H1 (cell line): ENCODE measurements at regions not wholly inside any gene's neighbourhood (a gene's known extent, or its start where the extent isn't known, plus 50 kb on each side); places are given as distances from the start of the nearest gene placed in this dataset.

Experiments used
- CTCF ChIA-PET: fragments of 300-600 bp; sonication (Branson Sonifier 250); formaldehyde crosslinking; loops from one replicate; lab custom pipeline; 2021; ENCODE audit not compliant: partially characterized antibody; lab: Charles Lee
- POLR2A ChIA-PET: fragments of 300-600 bp; sonication (Branson Sonifier 250); formaldehyde crosslinking; loops from one replicate; lab custom pipeline; 2021; ENCODE audit warnings: inconsistent platforms; ENCODE audit not compliant: partially characterized antibody; lab: Charles Lee
- DNase-seq, 2 experiments: peaks; one replicate each; pipeline versions ENCODE4 v3.0.0 to v3.0.0-alpha.2; 2010 to 2022; ENCODE audit warnings: low spot score in 2 of 2, low read depth in 1 of 2, mixed read lengths in 1 of 2
- FAIRE-seq: peaks from 2 replicates; lab custom pipeline; 2011; peaks lifted over from hg19 to GRCh38; lab: Jason Lieb, UNC
- H2AFZ ChIP-seq: 2 replicates; pipeline ENCODE4 v1.8.1; 2012; ENCODE audit warnings: low read length, inconsistent platforms
- H2AK5ac ChIP-seq: 2 replicates; pipeline ENCODE4 v1.6.1; 2013; ENCODE audit warnings: low read depth, low read length
- H2BK120ac ChIP-seq: replicated peaks from 2 replicates; pipeline ENCODE3; 2013; ENCODE audit warnings: low read depth, low read length, inconsistent platforms
- H2BK12ac ChIP-seq: 2 replicates; pipeline ENCODE4 v1.6.1; 2013; ENCODE audit warnings: low read depth, low read length
- H2BK15ac ChIP-seq: 2 replicates; pipeline ENCODE4 v1.6.1; 2013; ENCODE audit warnings: low read length
- H2BK20ac ChIP-seq: 2 replicates; pipeline ENCODE4 v1.6.1; 2013; ENCODE audit warnings: low read length
- H2BK5ac ChIP-seq: 2 replicates; pipeline ENCODE4 v1.6.1; 2013; ENCODE audit warnings: low read depth, low read length
- H3K14ac ChIP-seq: 2 replicates; pipeline ENCODE4 v1.6.1; 2013; ENCODE audit warnings: inconsistent platforms; ENCODE audit not compliant: insufficient read length
- H3K18ac ChIP-seq: 2 replicates; pipeline ENCODE4 v1.6.1; 2013; ENCODE audit warnings: low read length; ENCODE audit errors: extremely low read depth
- H3K23ac ChIP-seq: 2 replicates; pipeline ENCODE4 v1.6.1; 2013; ENCODE audit warnings: inconsistent platforms; ENCODE audit not compliant: insufficient read length
- H3K23me2 ChIP-seq: 2 replicates; pipeline ENCODE4 v1.6.1; 2013; ENCODE audit warnings: low read depth, low read length
- H3K27ac ChIP-seq: 2 replicates; pipeline ENCODE4 v1.6.1; 2011; ENCODE audit warnings: low read depth, low read length, inconsistent platforms
- H3K27me3 ChIP-seq, 4 experiments: replicated peaks in 1 of 4; 1 replicate in 1 of 4; 2 replicates in 3 of 4; pipeline versions ENCODE4 v1.6.1 to v1.8.1; 2011 to 2013; ENCODE audit warnings: low read length in 3 of 4, mild to moderate bottlenecking in 3 of 4, inconsistent platforms in 2 of 4, mixed read lengths in 2 of 4, moderate library complexity in 1 of 4; ENCODE audit not compliant: control insufficient read depth in 3 of 4, insufficient read depth in 3 of 4; ENCODE audit errors: extremely low read depth in 1 of 4
- H3K36me3 ChIP-seq, 4 experiments: 2 replicates each; pipeline versions ENCODE4 v1.6.1 to v1.8.1; 2011 to 2013; ENCODE audit warnings: mild to moderate bottlenecking in 4 of 4, low read length in 3 of 4, moderate library complexity in 2 of 4, control low read depth in 1 of 4, inconsistent platforms in 1 of 4; ENCODE audit not compliant: insufficient read depth in 4 of 4, control insufficient read depth in 2 of 4
- H3K4ac ChIP-seq: replicated peaks from 2 replicates; pipeline ENCODE3; 2013; ENCODE audit warnings: low read length, low read depth, mixed read lengths, inconsistent platforms; ENCODE audit not compliant: insufficient read length
- H3K4me1 ChIP-seq, 4 experiments: replicated peaks in 1 of 4; 1 replicate in 1 of 4; 2 replicates in 3 of 4; pipeline versions ENCODE4 v1.6.1 to v1.8.1; 2011 to 2013; ENCODE audit warnings: low read length in 3 of 4, inconsistent platforms in 2 of 4, mixed read lengths in 1 of 4; ENCODE audit not compliant: insufficient read depth in 4 of 4, control insufficient read depth in 3 of 4
- H3K4me2 ChIP-seq, 2 experiments: 2 replicates each; pipeline versions ENCODE4 v1.6.1 to v1.8.1; 2011 to 2013; ENCODE audit warnings: low read depth in 2 of 2, low read length in 2 of 2, control low read depth in 1 of 2, inconsistent platforms in 1 of 2, mild to moderate bottlenecking in 1 of 2; ENCODE audit not compliant: insufficient read depth in 1 of 2
- H3K4me3 ChIP-seq, 4 experiments: fragments of 200-600, 300-600 bp in 1 of 4; sonication (generic), shearing (Covaris generic), sonication (Bioruptor Twin) in 1 of 4; 2 replicates each; pipeline versions ENCODE4 v1.5.1 to v1.8.1; 2011 to 2016; ENCODE audit warnings: low read length in 4 of 4, low read depth in 3 of 4, control low read depth in 2 of 4, inconsistent platforms in 2 of 4, mild to moderate bottlenecking in 2 of 4, mixed read lengths in 1 of 4, moderate library complexity in 1 of 4; ENCODE audit not compliant: insufficient read depth in 2 of 4; ENCODE audit errors: extremely low read depth in 1 of 4
- H3K56ac ChIP-seq: replicated peaks from 2 replicates; pipeline ENCODE3; 2013; ENCODE audit warnings: low read depth, mild to moderate bottlenecking, mixed read lengths, low read length, inconsistent platforms; ENCODE audit not compliant: insufficient read length
- H3K79me1 ChIP-seq: 2 replicates; pipeline ENCODE4 v1.6.1; 2013; ENCODE audit warnings: low read depth, low read length, control low read depth
- H3K79me2 ChIP-seq, 2 experiments: 2 replicates each; pipeline versions ENCODE4 v1.6.1 to v1.8.1; 2012 to 2013; ENCODE audit warnings: low read length in 2 of 2, mild to moderate bottlenecking in 2 of 2, inconsistent platforms in 1 of 2; ENCODE audit not compliant: insufficient read depth in 2 of 2, control insufficient read depth in 1 of 2
- H3K9ac ChIP-seq, 4 experiments: replicated peaks in 1 of 4; 1 replicate in 1 of 4; 2 replicates in 3 of 4; pipeline versions ENCODE4 v1.6.1 to v1.8.1; 2011 to 2013; ENCODE audit warnings: low read depth in 3 of 4, low read length in 3 of 4, control low read depth in 2 of 4, mild to moderate bottlenecking in 2 of 4, moderate library complexity in 2 of 4, inconsistent platforms in 1 of 4; ENCODE audit errors: extremely low read depth in 1 of 4
- H3K9me3 ChIP-seq, 2 experiments: 2 replicates each; pipeline versions ENCODE4 v1.6.1 to v1.8.1; 2012 to 2013; ENCODE audit warnings: mild to moderate bottlenecking in 2 of 2, moderate library complexity in 2 of 2, control low read depth in 1 of 2, inconsistent platforms in 1 of 2, low read depth in 1 of 2, low read length in 1 of 2, mixed read lengths in 1 of 2; ENCODE audit not compliant: insufficient read depth in 2 of 2
- H4K20me1 ChIP-seq, 2 experiments: replicated peaks in 1 of 2; 2 replicates each; pipeline versions ENCODE3 to v1.8.1; 2011 to 2013; ENCODE audit warnings: inconsistent platforms in 2 of 2, low read length in 2 of 2, mild to moderate bottlenecking in 1 of 2; ENCODE audit not compliant: insufficient read depth in 2 of 2, control insufficient read depth in 1 of 2
- H4K5ac ChIP-seq: 2 replicates; pipeline ENCODE4 v1.6.1; 2013; ENCODE audit warnings: low read length, low read depth, mixed read lengths, inconsistent platforms; ENCODE audit not compliant: insufficient read length
- H4K8ac ChIP-seq: 2 replicates; pipeline ENCODE4 v1.8.0; 2013; ENCODE audit warnings: mild to moderate bottlenecking, moderate library complexity, low read length, inconsistent platforms; ENCODE audit not compliant: insufficient read depth; ENCODE audit errors: extremely low read depth
- H4K91ac ChIP-seq: replicated peaks from 2 replicates; pipeline ENCODE3; 2013; ENCODE audit warnings: low read length, mixed read lengths, inconsistent platforms; ENCODE audit not compliant: insufficient read length
- CBX5 ChIP-seq: fragments of 300-800, 300-1000 bp; sonication (generic); IDR thresholded peaks from 2 replicates; pipeline ENCODE4 v1.7.1; 2016; ENCODE audit warnings: antibody characterized with exemption, low read length, low read depth
- EZH2 ChIP-seq: fragments of 200-600 bp; sonication (generic); IDR thresholded peaks from 2 replicates; pipeline ENCODE4 v1.7.1; 2012; ENCODE audit warnings: low read depth, mild to moderate bottlenecking, moderate library complexity, low read length, inconsistent platforms; ENCODE audit not compliant: severe bottlenecking
- HDAC6 ChIP-seq: IDR thresholded peaks from one replicate; pipeline ENCODE4 v1.7.1; 2012; ENCODE audit warnings: low read depth, mild to moderate bottlenecking, inconsistent platforms, low read length, moderate library complexity
- MAX ChIP-seq: IDR thresholded peaks from 2 replicates; pipeline ENCODE4 v1.6.1; 2012; ENCODE audit warnings: inconsistent platforms
- NRF1 ChIP-seq: IDR thresholded peaks from 2 replicates; pipeline ENCODE4 v1.6.1; 2011; ENCODE audit warnings: mild to moderate bottlenecking, low read depth, low read length, improper control_type of control experiment
- RAD21 ChIP-seq, 2 experiments: IDR thresholded peaks in 1 of 2; conservative IDR thresholded peaks in 1 of 2; 2 replicates each; pipeline ENCODE4 v1.6.1; 2011; ENCODE audit warnings: low read depth in 2 of 2, low read length in 2 of 2, improper control_type of control experiment in 1 of 2, inconsistent platforms in 1 of 2, mild to moderate bottlenecking in 1 of 2, moderate library complexity in 1 of 2
- SIN3A ChIP-seq, 2 experiments: IDR thresholded peaks in 1 of 2; conservative IDR thresholded peaks in 1 of 2; 2 replicates each; pipeline ENCODE4 v1.6.1; 2011 to 2012; ENCODE audit warnings: low read length in 2 of 2, improper control_type of control experiment in 1 of 2, low read depth in 1 of 2, mild to moderate bottlenecking in 1 of 2
- SP1 ChIP-seq: IDR thresholded peaks from 2 replicates; pipeline ENCODE4 v1.6.1; 2011; ENCODE audit warnings: low read depth, low read length
- SP4 ChIP-seq: IDR thresholded peaks from 2 replicates; pipeline ENCODE4 v1.6.1; 2012; ENCODE audit warnings: low read length, inconsistent platforms
- YY1 ChIP-seq: IDR thresholded peaks from 2 replicates; pipeline ENCODE4 v1.6.1; 2011; ENCODE audit warnings: low read depth, mild to moderate bottlenecking, low read length
- WGBS, 2 experiments: shearing (Covaris generic) in 1 of 2; methylation state at CpG; one replicate each; pipeline versions ENCODE4 v1.1.6 to v1.1.7; 2013 to 2015; ENCODE audit warnings: low lambda C conversion rate in 2 of 2, mixed read lengths in 2 of 2, inconsistent platforms in 1 of 2, low coverage in 1 of 2, missing lambda C conversion rate in 1 of 2; ENCODE audit not compliant: insufficient replicate concordance in 2 of 2, insufficient coverage in 1 of 2, insufficient read length in 1 of 2; ENCODE audit errors: extremely low coverage in 1 of 2, missing lambda C conversion rate in 1 of 2; 5-methylcytosine and 5-hydroxymethylcytosine counted together

DNA sequence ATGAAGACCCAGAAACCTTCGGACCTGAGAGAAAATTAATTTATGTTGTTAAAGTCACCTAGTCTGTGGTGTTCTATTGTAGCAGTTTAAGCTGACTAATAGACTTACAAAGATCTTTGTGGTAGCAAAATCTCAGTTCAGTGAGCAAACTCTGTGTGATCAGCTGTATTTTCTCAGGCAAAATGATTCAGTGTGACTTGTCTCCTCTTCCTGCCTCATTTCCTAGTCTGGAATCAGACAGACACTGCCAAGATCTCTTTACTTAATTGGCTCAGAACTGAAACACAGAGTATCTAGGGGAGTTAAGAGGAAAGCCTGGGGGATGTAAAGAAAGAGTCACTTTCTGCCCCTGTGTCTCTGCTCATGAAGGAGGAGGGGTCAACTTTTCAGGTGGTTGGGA is 564.7 kb downstream of the KCNA4 start:
- Histone ChIP-seq H4K91ac (no peak overlapping the region), H2BK15ac (no peak overlapping the region), H2AK5ac (no peak overlapping the region), H3K36me3 (no peaks in the 10 kb centered on the region), H2BK12ac (no peak overlapping the region), H4K20me1 (no peaks in the 10 kb centered on the region), H4K5ac (no peak overlapping the region), H3K27me3 (no peaks in the 10 kb centered on the region), H3K4me1 (no peaks in the 10 kb centered on the region; a peak in 1 of 7 replicates), H3K18ac (no peak overlapping the region), H3K79me1 (no peaks in the 10 kb centered on the region), H3K4ac (no peak overlapping the region), H3K9ac (no peak overlapping the region), H2AFZ (no peak overlapping the region), H3K79me2 (no peaks in the 10 kb centered on the region), H3K27ac (no peak overlapping the region), H3K14ac (no peak overlapping the region), H2BK120ac (no peak overlapping the region), H3K9me3 (no peaks in the 10 kb centered on the region), H2BK5ac (no peak overlapping the region), H3K4me2 (no peak overlapping the region), H3K56ac (no peak overlapping the region), H3K23me2 (no peaks in the 10 kb centered on the region), H3K23ac (no peak overlapping the region), H3K4me3 (no peak overlapping the region), H2BK20ac (no peak overlapping the region), H4K8ac (no peak overlapping the region)
- POLR2A ChIA-PET = no interaction called here
- WGBS, 2 experiments = 100% methylated on average over 1 of the region's 1 CpG; no CpG with 5 or more reads in 1 of the 2 experiments
- no peak for DNase-seq
- no peak for FAIRE-seq
- no peak for TF ChIP-seq HDAC6
- TF ChIP-seq NRF1 = no peak
- TF ChIP-seq CBX5 = no peak
- no peak for TF ChIP-seq EZH2
- no peak for TF ChIP-seq SP1
- TF ChIP-seq SIN3A (conservative IDR thresholded peaks at IDR 0.05 in 1 of 2, IDR thresholded peaks at IDR 0.05 in 1 of 2; ENCODE audit: low read depth in 1 of 2, low read length in 2 of 2) = no peak
- TF ChIP-seq RAD21 (IDR thresholded peaks at IDR 0.05 in 1 of 2, conservative IDR thresholded peaks at IDR 0.05 in 1 of 2; ENCODE audit: low read depth in 2 of 2, low read length in 2 of 2) = no peak
- no peak for TF ChIP-seq MAX
- no peak for TF ChIP-seq SP4
- TF ChIP-seq YY1 = no peak
- CTCF ChIA-PET = no interaction called here
